Smooth muscle cell of the brain vasculature (primary cell): ENCODE measurements at regions not wholly inside any gene's neighbourhood (a gene's known extent, or its start where the extent isn't known, plus 50 kb on each side); places are given as distances from the start of the nearest gene placed in this dataset.
"Not testable (repeated sequence)": the region's sequence is repeated elsewhere in the genome, so short reads cannot be mapped to it uniquely, and the experiment has no call there.

ENCODE experiments used
- DNase-seq: peaks from one replicate; pipeline ENCODE4 v3.0.0-alpha.2; 2012; ENCODE audit warnings: low read depth, low spot score

GRCh38 chr11:34001557-34002064 is 49.9 kb upstream of the CAPRIN1 start:
- DNase-seq, result no peak

DNA sequence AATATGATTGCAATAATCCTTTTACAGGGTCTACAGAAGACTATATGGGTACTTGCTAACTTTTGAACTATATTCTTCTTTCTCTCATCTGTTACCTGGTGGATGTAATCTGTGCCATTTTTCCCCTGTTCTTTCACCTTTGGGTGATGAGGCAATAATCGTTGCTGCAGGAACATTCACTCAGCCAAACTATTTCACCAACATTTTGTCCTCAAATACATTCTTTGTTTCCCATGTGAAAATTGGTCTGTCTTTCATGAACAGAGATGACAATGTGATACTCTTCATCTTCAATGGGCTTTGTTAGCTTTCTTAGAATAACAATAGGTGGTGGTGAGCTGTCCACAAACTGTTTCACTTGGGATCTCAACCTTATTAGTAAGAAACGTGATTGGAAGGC is 52.1 kb upstream of the CAPRIN1 start:
- no peak for DNase-seq

DNA sequence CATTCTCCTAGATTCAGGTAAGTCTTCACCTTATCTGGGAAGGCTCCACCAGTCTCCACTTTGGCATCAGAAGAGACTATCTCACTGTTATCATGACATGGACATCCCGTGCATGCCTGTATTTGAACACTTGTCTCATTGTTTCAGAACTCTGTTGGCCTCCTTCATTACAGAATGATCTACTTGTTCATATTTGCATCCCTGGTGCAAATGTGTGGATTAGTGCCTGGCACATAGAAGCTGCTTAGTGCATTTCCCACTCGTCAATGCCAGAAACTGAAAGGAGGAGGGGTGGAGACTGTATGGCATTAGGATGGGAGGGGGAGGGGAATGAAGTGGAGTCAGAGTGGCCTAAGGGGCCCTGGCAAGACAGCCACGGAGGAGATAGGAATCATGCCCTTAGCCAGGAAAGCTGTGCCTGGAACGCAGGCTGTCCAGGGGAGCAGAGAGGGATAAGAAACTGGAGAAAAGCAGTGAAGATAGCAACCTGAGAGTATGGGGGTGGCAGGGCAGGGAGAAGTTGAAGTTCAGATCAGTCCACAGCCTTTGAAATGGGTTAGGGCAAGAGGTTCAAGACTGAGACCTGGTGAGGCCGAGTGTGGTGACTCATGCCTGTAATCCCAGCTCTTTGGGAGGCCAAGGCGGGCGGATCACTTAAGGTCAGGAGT is 53.8 kb upstream of the CAPRIN1 start:
- DNase-seq, result no peak

DNA sequence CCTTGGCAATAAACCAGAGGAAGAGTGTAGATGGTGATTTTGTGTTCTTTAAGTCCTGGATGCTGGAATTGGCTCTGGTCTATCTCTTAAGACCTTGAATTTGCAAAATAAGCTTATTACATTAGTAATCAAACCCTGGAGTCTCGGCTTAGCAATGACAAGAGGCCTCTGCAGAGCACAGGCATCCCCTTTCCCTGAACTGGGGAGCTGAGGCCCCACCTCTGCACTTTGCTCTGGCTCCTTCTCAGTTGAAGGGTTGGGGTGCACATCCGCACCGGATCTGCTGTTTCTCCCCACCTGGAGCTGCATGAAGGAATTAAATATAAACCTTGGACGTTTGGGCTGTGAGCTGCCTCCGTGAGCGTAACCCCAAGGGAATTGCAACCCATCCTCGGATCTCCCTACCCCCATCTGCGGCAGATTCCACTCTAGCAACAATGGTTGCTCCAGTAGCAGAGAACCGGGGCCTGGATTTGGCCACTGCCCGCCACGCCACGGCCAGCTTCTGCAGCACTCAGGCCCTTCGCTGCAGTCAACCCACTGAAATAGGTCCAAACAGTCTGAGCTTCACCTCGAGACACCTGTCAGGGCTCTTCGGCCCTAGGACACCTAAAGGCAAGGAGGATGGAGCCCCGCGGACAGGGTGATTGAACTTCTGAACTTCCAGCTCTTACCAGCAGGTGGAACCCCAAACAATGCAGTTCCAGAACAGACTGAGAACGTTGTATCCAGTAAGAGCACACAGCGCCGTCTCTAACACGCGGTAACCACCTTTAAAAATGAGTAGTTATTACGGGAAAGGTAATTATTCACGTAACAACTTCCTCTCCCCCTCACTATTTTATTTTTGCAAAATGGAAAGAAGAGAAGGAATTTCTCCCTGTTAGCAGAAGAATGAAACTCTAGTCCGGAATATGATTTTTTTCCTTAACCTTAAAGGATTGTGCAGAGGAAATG is 54.8 kb upstream of the CAPRIN1 start:
- peak; percentile 35 for DNase-seq

DNA sequence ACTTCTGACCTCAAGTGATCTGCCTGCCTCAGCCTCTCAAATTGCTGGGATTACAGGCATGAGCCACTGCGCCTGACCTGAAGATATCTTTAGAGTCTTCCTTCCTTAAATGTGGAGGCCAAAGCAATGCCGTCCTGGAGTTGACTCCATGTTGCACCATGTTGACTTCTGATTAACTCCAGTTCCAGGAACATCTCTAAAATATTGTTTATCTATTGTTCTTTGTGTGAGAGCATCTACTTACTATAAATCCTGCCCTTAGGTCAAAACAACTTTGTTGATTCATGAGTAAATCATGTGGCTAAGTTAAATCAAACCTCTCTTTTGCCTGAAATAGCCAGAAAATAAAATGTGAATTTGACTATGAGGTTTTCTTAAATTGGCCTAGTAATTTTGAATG is 56.6 kb upstream of the CAPRIN1 start:
- DNase-seq, result no peak

DNA sequence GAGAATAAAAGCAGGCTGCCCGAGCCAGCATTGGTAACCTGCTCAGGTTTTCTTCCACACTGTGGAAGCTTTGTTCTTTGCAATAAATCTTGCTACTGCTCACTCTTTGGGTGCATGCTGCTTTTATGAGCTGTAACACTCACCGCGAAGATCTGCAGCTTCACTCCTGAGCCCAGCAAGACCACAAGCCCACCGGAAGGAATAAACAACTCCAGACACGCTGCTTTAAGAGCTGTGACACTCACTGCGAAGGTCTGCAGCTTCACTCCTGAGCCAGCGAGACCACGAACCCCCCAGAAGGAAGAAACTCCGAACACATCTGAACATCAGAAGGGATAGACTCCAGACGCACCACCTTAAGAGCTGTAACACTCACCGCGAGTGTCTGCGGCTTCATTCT is 60.4 kb upstream of the CAPRIN1 start:
- DNase-seq, result not testable (repeated sequence)

GRCh38 chr11:33990131-33990530 is 61.4 kb upstream of the CAPRIN1 start:
- not testable (repeated sequence) for DNase-seq

- DNase-seq, result no peak
Observed at GRCh38 chr11:33989461-33989860, 62.1 kb upstream of the CAPRIN1 start.

DNA sequence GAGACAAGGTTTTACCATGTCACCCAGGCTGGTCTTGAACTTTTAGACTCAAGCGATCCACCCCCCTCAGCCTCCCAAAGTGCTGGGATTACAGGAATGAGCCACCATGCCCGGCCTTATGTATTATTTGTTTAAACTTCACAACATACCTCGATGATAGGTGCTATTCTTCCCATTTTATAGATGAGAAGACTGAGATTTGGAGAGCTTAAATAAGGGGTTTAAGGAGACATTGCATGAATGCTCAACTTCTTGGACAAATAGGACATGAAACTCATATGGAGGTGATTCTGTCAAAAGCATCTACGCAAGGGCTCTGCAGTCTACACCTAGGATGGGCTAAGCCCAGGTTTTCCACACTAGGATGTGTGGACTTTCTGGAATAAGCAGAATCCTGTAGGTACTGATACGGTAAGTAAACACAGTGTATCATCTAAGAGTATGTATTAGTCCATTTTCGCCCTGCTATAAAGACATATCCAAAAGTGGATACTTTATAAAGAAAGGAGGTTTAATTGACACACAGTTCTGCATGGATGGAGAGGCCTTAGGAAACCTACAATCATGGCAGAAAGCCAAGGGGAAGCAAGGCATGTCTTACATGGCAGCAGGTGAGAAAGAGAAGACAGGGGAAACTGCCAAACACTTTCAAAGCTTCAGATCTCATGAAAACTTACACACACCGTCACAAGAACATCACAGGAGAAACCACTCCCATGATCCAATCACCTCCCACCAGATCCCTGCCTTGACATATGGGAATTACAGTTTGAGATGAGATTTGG is 62.8 kb upstream of the CAPRIN1 start:
- no peak for DNase-seq

GRCh38 chr11:33987975-33988580 is 63.5 kb upstream of the CAPRIN1 start:
- DNase-seq, result peak; percentile 57

DNA sequence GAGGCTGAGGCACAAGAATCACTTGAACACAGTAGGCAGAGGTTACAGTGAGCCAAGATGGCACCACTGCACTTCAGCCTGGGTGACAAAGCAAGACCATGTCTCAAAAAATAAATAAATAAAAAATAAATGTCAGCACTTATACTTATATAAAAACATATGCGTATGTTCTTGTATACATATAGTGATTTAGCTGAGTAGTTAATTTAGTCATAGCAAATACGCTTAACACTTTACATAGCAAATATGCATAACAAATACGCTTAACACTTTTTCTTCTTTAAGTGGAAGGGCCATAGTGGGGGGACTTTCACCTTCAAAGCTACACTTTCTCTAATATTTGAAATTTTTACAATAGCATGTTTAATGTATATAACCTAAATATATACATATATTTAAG is 64.0 kb upstream of the CAPRIN1 start:
- no peak for DNase-seq

GRCh38 chr11:33986597-33987501 is 64.7 kb upstream of the CAPRIN1 start:
- not testable (repeated sequence) for DNase-seq

- no peak for DNase-seq
Observed at GRCh38 chr11:33984682-33985389, 66.7 kb upstream of the CAPRIN1 start.

DNA sequence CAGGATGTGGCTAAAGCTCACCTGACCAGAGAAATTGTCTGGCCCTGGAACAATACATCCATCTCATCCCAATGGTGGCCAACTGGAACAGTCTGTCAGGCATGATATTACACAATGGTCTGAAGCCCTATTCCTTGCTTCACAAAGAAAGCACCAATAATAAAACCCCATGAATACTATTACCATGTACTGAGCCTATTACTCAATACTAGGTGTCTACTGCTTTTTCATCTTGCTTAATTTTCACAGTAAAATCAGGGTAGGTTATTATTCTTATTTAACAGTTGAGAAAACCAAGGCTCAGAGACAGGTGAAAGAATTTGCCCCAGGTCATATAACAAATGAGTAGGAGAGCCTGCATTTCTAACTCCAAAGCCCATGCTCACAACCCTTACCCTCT is 68.9 kb upstream of the CAPRIN1 start:
- DNase-seq, result no peak

DNA sequence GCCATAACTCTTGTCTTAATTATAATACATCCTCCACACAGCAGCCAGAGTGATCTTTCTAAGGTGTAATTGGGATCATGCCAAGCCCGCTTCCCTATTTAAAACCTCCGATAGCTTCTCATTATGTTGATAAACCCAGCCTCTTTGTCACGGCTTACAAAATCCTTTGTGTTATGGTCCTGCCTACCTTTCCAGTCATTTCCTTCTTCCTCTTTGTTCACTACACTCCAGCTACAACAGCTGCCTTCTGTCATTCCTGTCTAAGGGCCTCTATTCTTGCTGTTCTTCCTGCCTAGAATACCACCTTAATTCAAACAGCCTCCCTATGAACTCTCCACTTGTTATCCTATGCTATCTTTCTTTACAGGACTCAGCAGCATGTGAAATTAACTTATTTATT is 70.6 kb upstream of the CAPRIN1 start:
- DNase-seq, result no peak

GRCh38 chr11:33978376-33978775 is 73.2 kb upstream of the CAPRIN1 start:
- DNase-seq, result no peak

DNA sequence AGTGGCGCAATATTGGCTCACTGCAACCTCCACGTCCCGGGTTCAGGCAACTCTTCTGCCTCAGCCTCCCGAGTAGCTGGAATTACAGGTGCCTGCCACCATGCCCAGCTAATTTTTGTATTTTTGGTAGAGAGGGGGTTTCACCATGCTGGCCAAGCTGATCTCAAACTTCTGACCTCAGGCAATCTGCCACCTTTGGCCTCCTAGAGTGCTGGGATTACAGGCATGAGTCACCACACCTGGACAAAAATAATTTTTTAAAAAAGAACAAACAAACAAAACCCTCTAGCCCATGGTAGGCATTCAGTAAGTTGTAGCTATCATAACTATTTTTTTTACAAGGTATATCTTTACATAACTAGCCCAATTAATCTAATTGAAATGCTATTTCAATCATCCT is 73.9 kb upstream of the CAPRIN1 start:
- no peak for DNase-seq

- DNase-seq, result no peak
Observed at GRCh38 chr11:33976495-33977199, 74.9 kb upstream of the CAPRIN1 start.

- no peak for DNase-seq
Observed at GRCh38 chr11:33974804-33975203, 76.7 kb upstream of the CAPRIN1 start.
